IMR-90 (cell line): ENCODE measurements at regions not wholly inside any gene's neighbourhood (a gene's known extent, or its start where the extent isn't known, plus 50 kb on each side); places are given as distances from the start of the nearest gene placed in this dataset.

Source experiments
- ATAC-seq: fragments of 200-7000 bp; cut with Tn5 transposase; 2 replicates; pipeline ENCODE4 v1.9.1; 2020; ENCODE audit warnings: low read depth, mild to moderate bottlenecking, moderate library complexity
- BruUV-seq: library from RNA; stranded (reverse); fragments of 400-500 nt; replicated peaks from 2 replicates; lab custom pipeline; 2021; lab: Mats Ljungman, UMichigan
- CTCF ChIA-PET: fragments of 300-600 bp; formaldehyde crosslinking; extraction: SDS; loops from one replicate; lab custom pipeline; 2021; ENCODE audit warnings: antibody characterized with exemption; lab: Yijun Ruan, JAX
- POLR2A ChIA-PET: fragments of 300-600 bp; sonication (Branson Sonifier 250); formaldehyde crosslinking; loops from one replicate; lab custom pipeline; 2022; ENCODE audit warnings: antibody characterized with exemption; ENCODE audit not compliant: unreplicated experiment; lab: Charles Lee
- DNase-seq: peaks from one replicate; pipeline ENCODE4 v3.0.0; 2013
- H2AFZ ChIP-seq: replicated peaks from 2 replicates; pipeline ENCODE3; 2013; ENCODE audit warnings: low read length, mild to moderate bottlenecking; ENCODE audit not compliant: poor library complexity
- H2AK5ac ChIP-seq: 2 replicates; pipeline ENCODE4 v1.6.1; 2013; ENCODE audit warnings: low read depth, low read length, inconsistent platforms
- H2AK9ac ChIP-seq: replicated peaks from 2 replicates; pipeline ENCODE3; 2013; ENCODE audit warnings: mild to moderate bottlenecking, low read depth, low read length, moderate library complexity; ENCODE audit not compliant: poor library complexity
- H2BK120ac ChIP-seq: 2 replicates; pipeline ENCODE4 v1.6.1; 2013; ENCODE audit warnings: low read depth, low read length, inconsistent platforms
- H2BK15ac ChIP-seq: 3 replicates; pipeline ENCODE4 v1.6.1; 2013; ENCODE audit warnings: low read depth, low read length, inconsistent platforms
- H2BK20ac ChIP-seq: 2 replicates; pipeline ENCODE4 v1.6.1; 2013; ENCODE audit warnings: low read depth, mild to moderate bottlenecking, inconsistent platforms, low read length, moderate library complexity
- H2BK5ac ChIP-seq: 2 replicates; pipeline ENCODE4 v1.6.1; 2013; ENCODE audit warnings: mild to moderate bottlenecking, low read depth, low read length, inconsistent platforms; ENCODE audit not compliant: poor library complexity, severe bottlenecking
- H3K14ac ChIP-seq: replicated peaks from 2 replicates; pipeline ENCODE4 v1.6.1; 2013; ENCODE audit warnings: low read depth, low read length, inconsistent platforms
- H3K18ac ChIP-seq: 2 replicates; pipeline ENCODE4 v1.6.1; 2013; ENCODE audit warnings: low read depth, low read length, control low read depth
- H3K23ac ChIP-seq: 2 replicates; pipeline ENCODE4 v1.6.1; 2013; ENCODE audit warnings: low read depth, low read length, inconsistent platforms
- H3K27ac ChIP-seq: 2 replicates; pipeline ENCODE4 v1.5.1; 2013; ENCODE audit warnings: mild to moderate bottlenecking, control low read depth, low read length; ENCODE audit not compliant: insufficient read depth
- H3K27me3 ChIP-seq: 2 replicates; pipeline ENCODE4 v1.6.1; 2013; ENCODE audit warnings: low read length; ENCODE audit not compliant: control insufficient read depth, insufficient read depth
- H3K36me3 ChIP-seq: 2 replicates; pipeline ENCODE4 v1.6.1; 2013; ENCODE audit warnings: low read length, mixed read lengths; ENCODE audit not compliant: control insufficient read depth, insufficient read depth
- H3K4ac ChIP-seq: 2 replicates; pipeline ENCODE4 v1.6.1; 2013; ENCODE audit warnings: low read depth, low read length, inconsistent platforms
- H3K4me1 ChIP-seq: 2 replicates; pipeline ENCODE4 v1.6.1; 2013; ENCODE audit warnings: low read length, mixed read lengths; ENCODE audit not compliant: control insufficient read depth, insufficient read depth
- H3K4me2 ChIP-seq: 2 replicates; pipeline ENCODE4 v1.6.1; 2013; ENCODE audit warnings: low read depth, mild to moderate bottlenecking, control low read depth, low read length, moderate library complexity
- H3K4me3 ChIP-seq: 2 replicates; pipeline ENCODE4 v1.5.1; 2013; ENCODE audit warnings: low read depth, mild to moderate bottlenecking, control low read depth, low read length, moderate library complexity; ENCODE audit not compliant: insufficient read depth
- H3K56ac ChIP-seq: 2 replicates; pipeline ENCODE4 v1.6.1; 2013; ENCODE audit warnings: low read length, inconsistent platforms; ENCODE audit not compliant: insufficient read depth; ENCODE audit errors: extremely low read depth
- H3K79me1 ChIP-seq, 2 experiments: 2 replicates each; pipeline ENCODE4 v1.6.1; 2013; ENCODE audit warnings: low read length in 2 of 2, inconsistent platforms in 1 of 2, low read depth in 1 of 2
- H3K9ac ChIP-seq: 2 replicates; pipeline ENCODE4 v1.6.1; 2013; ENCODE audit warnings: low read depth, low read length, control low read depth
- H3K9me1 ChIP-seq: 2 replicates; pipeline ENCODE4 v1.6.1; 2013; ENCODE audit warnings: low read length, inconsistent platforms; ENCODE audit not compliant: insufficient read depth
- H3K9me3 ChIP-seq: 2 replicates; pipeline ENCODE4 v1.6.1; 2013; ENCODE audit warnings: low read length; ENCODE audit not compliant: control insufficient read depth, insufficient read depth
- H4K20me1 ChIP-seq: 2 replicates; pipeline ENCODE4 v1.6.1; 2013; ENCODE audit warnings: low read length, inconsistent platforms; ENCODE audit not compliant: insufficient read depth
- H4K5ac ChIP-seq: 2 replicates; pipeline ENCODE4 v1.6.1; 2013; ENCODE audit warnings: mild to moderate bottlenecking, low read depth, low read length, control low read depth
- H4K8ac ChIP-seq, 2 experiments: 2 replicates each; pipeline ENCODE4 v1.6.1; 2013; ENCODE audit warnings: low read depth in 2 of 2, low read length in 2 of 2, control low read depth in 1 of 2, inconsistent platforms in 1 of 2
- H4K91ac ChIP-seq: 2 replicates; pipeline ENCODE4 v1.6.1; 2013; ENCODE audit warnings: low read depth, low read length, inconsistent platforms; ENCODE audit not compliant: insufficient read depth
- BHLHE40 ChIP-seq: fragments of 150-350 bp; IDR thresholded peaks from 2 replicates; pipeline ENCODE4 v1.6.1; 2016; ENCODE audit warnings: mild to moderate bottlenecking, low read depth, low read length
- CEBPB ChIP-seq: IDR thresholded peaks from 2 replicates; pipeline ENCODE4 v1.6.1; 2012; ENCODE audit warnings: low read depth, low read length, improper control_type of control experiment
- CHD1 ChIP-seq: IDR thresholded peaks from 2 replicates; pipeline ENCODE4 v1.6.1; 2012; ENCODE audit warnings: low read depth, low read length, improper control_type of control experiment
- CTCF ChIP-seq: conservative IDR thresholded peaks from 2 replicates; pipeline ENCODE4 v1.5.1; 2012; ENCODE audit warnings: mild to moderate bottlenecking, low read depth, low read length, improper control_type of control experiment
- ELK1 ChIP-seq: fragments of 150-350 bp; IDR thresholded peaks from 2 replicates; pipeline ENCODE4 v1.6.1; 2016; ENCODE audit warnings: low read depth, mild to moderate bottlenecking, low read length, moderate library complexity, borderline replicate concordance
- FOS ChIP-seq: fragments of 150-350 bp; IDR thresholded peaks from 2 replicates; pipeline ENCODE4 v1.6.1; 2016; ENCODE audit warnings: low read depth, low read length
- MAFK ChIP-seq: IDR thresholded peaks from 2 replicates; pipeline ENCODE4 v1.6.1; 2012; ENCODE audit warnings: low read depth, low read length, improper control_type of control experiment
- MAZ ChIP-seq: IDR thresholded peaks from 2 replicates; pipeline ENCODE4 v1.6.1; 2012; ENCODE audit warnings: low read depth, mild to moderate bottlenecking, low read length, improper control_type of control experiment, moderate library complexity, borderline replicate concordance
- MXI1 ChIP-seq: IDR thresholded peaks from 2 replicates; pipeline ENCODE4 v1.6.1; 2012; ENCODE audit warnings: low read depth, mild to moderate bottlenecking, low read length, moderate library complexity, borderline replicate concordance
- NFE2L2 ChIP-seq: fragments of 150-350 bp; IDR thresholded peaks from 2 replicates; pipeline ENCODE4 v1.6.1; 2016; ENCODE audit warnings: low read depth, mild to moderate bottlenecking, low read length
- POLR2A ChIP-seq: IDR thresholded peaks from 2 replicates; pipeline ENCODE4 v1.6.1; 2012; ENCODE audit warnings: mild to moderate bottlenecking, low read depth, low read length
- RAD21 ChIP-seq: IDR thresholded peaks from 2 replicates; pipeline ENCODE4 v1.6.1; 2012; ENCODE audit warnings: low read length, improper control_type of control experiment
- RCOR1 ChIP-seq: IDR thresholded peaks from 2 replicates; pipeline ENCODE4 v1.6.1; 2012; ENCODE audit warnings: mild to moderate bottlenecking, low read length, improper control_type of control experiment; ENCODE audit not compliant: insufficient replicate concordance
- RFX5 ChIP-seq: IDR thresholded peaks from 2 replicates; pipeline ENCODE4 v1.8.0; 2012; ENCODE audit warnings: low read depth, mild to moderate bottlenecking, low read length, moderate library complexity
- SMC3 ChIP-seq: fragments of 150-350 bp; IDR thresholded peaks from 2 replicates; pipeline ENCODE4 v1.6.1; 2016; ENCODE audit warnings: low read depth, mild to moderate bottlenecking, antibody characterized with exemption, low read length, moderate library complexity
- USF2 ChIP-seq: fragments of 150-350 bp; IDR thresholded peaks from 2 replicates; pipeline ENCODE4 v1.6.1; 2017; ENCODE audit warnings: mild to moderate bottlenecking, antibody characterized with exemption, low read length, low read depth
- WGBS, 2 experiments: methylation state at CpG; one replicate each; pipeline versions ENCODE4 v1.1.5 to v1.1.7; 2013; ENCODE audit warnings: missing lambda C conversion rate in 2 of 2; ENCODE audit not compliant: insufficient read length in 1 of 2; ENCODE audit errors: extremely low coverage in 2 of 2; 5-methylcytosine and 5-hydroxymethylcytosine counted together
- dilution Hi-C: fragments of 300-500 bp; cut with HindIII; formaldehyde crosslinking; loops from one replicate; pipeline ENCODE4 v1.14.3; 2018; ENCODE audit warnings: low sequenced_read_pairs; ENCODE audit not compliant: unreplicated experiment
- in situ Hi-C: fragments of 300-500 bp; cut with MboI; formaldehyde crosslinking; loops from 3 replicates; pipeline ENCODE4 v1.14.3; 2019; ENCODE audit warnings: low sequenced_read_pairs, inconsistent platforms, mixed read lengths
- intact Hi-C: fragments of 100-400 bp; cut with micrococcal nuclease; formaldehyde crosslinking; loops from 2 replicates; pipeline ENCODE4 v1.10.0; 2022

- TF ChIP-seq FOS, result no peak
- TF ChIP-seq POLR2A, result no peak
- TF ChIP-seq USF2, result no peak
- TF ChIP-seq ELK1, result no peak
- no peak for TF ChIP-seq RCOR1
- TF ChIP-seq NFE2L2, result no peak
- no peak for TF ChIP-seq BHLHE40
- no peak for TF ChIP-seq RFX5
- TF ChIP-seq MXI1, result no peak
- no peak for TF ChIP-seq CEBPB
- TF ChIP-seq SMC3, result no peak
- TF ChIP-seq RAD21, result no peak
- no peak for TF ChIP-seq CTCF
- no peak for TF ChIP-seq MAZ
- TF ChIP-seq CHD1, result no peak
- TF ChIP-seq MAFK, result no peak
- no peak for DNase-seq
Measured at GRCh38 chr2:17271416-17271815, 246.8 kb downstream of the RAD51AP2 start.

More at GRCh38 chr2:17271416-17271815, 246.8 kb downstream of the RAD51AP2 start:
- Histone ChIP-seq H2AK5ac (no peak overlapping the region), H3K56ac (no peak overlapping the region), H3K18ac (no peak overlapping the region), H2AK9ac (no peak overlapping the region), H3K4me3 (no peak overlapping the region), H4K91ac (no peak overlapping the region), H2BK15ac (no peak overlapping the region), H3K27ac (no peak overlapping the region), H3K4me2 (no peak overlapping the region), H4K20me1 (no peaks in the 10 kb centered on the region), H3K79me1 (no peaks in the 10 kb centered on the region), H3K9me3 (no peaks in the 10 kb centered on the region), H3K4ac (no peak overlapping the region), H3K9me1 (no peaks in the 10 kb centered on the region), H2AFZ (no peak overlapping the region), H3K36me3 (no peaks in the 10 kb centered on the region), H3K27me3 (no peaks in the 10 kb centered on the region), H3K14ac (no peak overlapping the region), H2BK5ac (no peak overlapping the region), H2BK120ac (no peak overlapping the region), H3K23ac (no peak overlapping the region), H4K5ac (no peak overlapping the region), H3K9ac (no peak overlapping the region), H2BK20ac (no peak overlapping the region), H4K8ac (no peak overlapping the region), H3K4me1 (no peaks in the 10 kb centered on the region)
- dilution Hi-C loops, result no loop called here
- ChIA-PET POLR2A (no interaction called here), CTCF (no interaction called here)
- in situ Hi-C loops, result no loop called here
- ATAC-seq, result no peak
- WGBS, 2 experiments, result 20% methylated on average over 1 of the region's 4 CpGs; no CpG with 5 or more reads in 1 of the 2 experiments
- intact Hi-C loops, result no loop called here
- no TSS peak for BruUV-seq
